NCI-H2171 (cell line): ENCODE measurements at regions not wholly inside any gene's neighbourhood (a gene's known extent, or its start where the extent isn't known, plus 50 kb on each side); places are given as distances from the start of the nearest gene placed in this dataset.

ENCODE experiments used
- DNase-seq: peaks from one replicate; lab custom pipeline; 2025; lab: John Stamatoyannopoulos, UW

DNA sequence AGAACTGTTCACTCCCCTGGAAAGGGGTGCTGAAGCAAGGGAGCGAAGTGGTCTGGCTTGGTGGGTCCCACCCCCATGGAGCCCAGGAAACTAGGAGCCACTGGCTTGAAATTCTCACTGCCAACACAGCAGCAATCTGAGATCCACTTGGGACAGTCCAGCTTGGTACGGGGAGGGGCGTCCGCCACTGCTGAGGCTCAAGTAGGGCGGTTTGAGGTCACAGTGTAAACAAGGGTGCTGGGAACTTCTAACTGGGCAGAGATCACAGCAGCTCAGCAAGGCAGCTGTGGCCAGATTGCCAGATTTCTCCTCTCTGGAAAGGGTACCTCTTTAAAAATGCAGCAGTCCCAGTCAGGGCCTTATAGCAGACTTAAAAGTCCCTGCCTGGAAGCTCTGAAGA lies 53.9 kb upstream of the GALNTL6 start:
- no peak for DNase-seq

- DNase-seq = no peak
Measured at GRCh38 chr4:171751538-171751937, 61.7 kb upstream of the GALNTL6 start.

DNA sequence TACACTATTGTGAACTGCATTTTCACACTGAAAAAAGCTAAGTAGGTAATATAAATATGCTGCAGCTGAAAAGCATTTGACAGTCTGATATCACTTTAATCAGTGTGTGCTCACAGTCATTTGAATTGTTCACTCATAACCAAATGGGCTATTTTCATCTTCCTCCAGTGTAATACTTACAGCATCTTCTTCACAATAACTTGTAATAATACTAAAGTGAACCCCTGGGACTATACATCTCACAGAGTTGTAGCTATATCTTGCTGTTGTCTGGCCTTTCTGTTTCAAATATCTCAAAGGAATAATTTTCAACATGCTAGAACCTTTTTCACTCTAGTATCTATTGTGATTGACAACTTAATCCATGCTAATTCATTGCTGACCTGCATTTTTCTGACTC lies 66.8 kb upstream of the GALNTL6 start:
- no peak for DNase-seq

- DNase-seq = no peak
Measured at GRCh38 chr4:171742436-171742835, 70.8 kb upstream of the GALNTL6 start.

- no peak for DNase-seq
Measured at GRCh38 chr4:171727185-171727584, 86.0 kb upstream of the GALNTL6 start.

GRCh38 chr4:171721937-171722336 lies 91.3 kb upstream of the GALNTL6 start:
- no peak for DNase-seq

- no peak for DNase-seq
Measured at GRCh38 chr4:171719691-171720090, 93.5 kb upstream of the GALNTL6 start.

GRCh38 chr4:171718665-171719064 lies 94.5 kb upstream of the GALNTL6 start:
- no peak for DNase-seq

GRCh38 chr4:171718069-171718468 lies 95.1 kb upstream of the GALNTL6 start:
- no peak for DNase-seq

DNA sequence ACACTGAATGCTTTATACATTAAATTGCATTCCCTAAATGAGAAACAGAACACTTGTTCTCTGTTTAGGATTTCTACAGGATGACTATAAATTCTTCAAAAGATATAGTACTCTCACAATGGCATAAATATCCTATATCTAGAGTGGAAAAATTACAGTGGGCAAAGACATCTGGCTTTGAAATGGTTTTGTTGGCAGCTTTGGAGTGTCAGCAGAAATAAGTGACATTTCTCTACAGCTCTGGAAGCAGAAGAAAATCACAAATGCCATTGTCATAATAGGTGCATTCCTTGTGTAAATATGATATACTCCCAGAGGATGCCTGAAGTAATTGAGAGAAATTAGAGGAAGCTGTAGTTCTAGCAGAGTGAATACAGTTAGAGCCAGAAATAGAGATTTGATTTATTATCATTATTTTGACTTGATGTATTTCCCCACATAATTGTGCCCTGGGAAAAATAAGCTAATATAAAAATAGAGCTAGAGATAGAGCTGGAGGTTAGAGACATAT lies 95.9 kb upstream of the GALNTL6 start:
- no peak for DNase-seq

DNA sequence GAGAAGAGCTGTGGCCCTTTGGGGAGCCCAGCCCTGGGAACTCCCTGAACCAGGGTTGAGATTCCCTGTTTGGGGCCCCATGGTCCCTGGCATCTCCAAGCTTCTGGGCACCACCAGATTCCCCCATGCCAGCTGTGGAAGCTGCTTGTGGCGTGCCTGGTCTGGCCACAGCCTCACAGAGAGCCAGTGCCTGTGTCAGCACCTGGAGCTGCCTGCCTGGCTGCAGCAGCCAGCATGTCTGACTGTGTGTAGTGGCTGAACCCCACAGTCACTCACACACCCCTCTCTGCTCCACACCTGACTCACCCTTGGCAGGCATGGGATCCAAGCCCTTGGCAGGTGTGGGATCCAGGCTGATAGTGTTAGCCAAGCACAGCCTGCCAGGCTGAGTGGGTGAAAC lies 97.2 kb upstream of the GALNTL6 start:
- no peak for DNase-seq

DNA sequence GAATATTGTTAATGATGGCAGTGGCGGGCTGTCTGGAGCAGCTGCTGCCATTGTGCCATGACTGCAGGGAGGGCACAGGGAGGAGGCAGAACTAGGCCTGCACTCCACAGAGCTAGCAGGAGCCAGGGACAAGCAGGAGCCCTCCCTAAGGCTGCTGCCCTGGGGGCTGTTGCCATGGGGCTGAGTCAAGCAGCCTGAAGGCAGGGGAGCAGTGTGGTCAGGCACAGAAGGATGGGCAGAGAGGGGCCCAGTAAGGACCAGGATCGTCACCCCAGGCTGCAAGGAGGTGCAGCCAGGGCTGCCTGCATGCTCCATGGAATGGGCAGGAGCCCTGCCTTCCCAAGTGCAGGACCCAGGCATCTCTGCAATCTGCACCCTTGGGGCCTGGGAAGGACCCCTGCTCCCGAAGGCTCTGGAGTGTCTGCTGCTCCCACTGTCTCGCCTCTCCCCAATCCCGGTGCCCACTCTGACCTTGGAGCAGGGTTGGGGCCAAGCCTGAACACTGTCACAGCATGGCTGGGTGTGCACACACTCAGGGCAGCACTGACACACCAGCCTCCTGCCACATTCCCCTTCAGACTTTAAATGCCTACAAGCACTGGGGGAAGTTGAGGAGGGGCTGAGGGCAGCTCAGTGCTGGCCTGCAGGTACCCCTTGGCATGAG lies 98.3 kb upstream of the GALNTL6 start:
- no peak for DNase-seq

GRCh38 chr4:171710743-171711142 lies 102.5 kb upstream of the GALNTL6 start:
- no peak for DNase-seq

GRCh38 chr4:171676555-171677215 lies 136.5 kb upstream of the GALNTL6 start:
- DNase-seq = no peak

GRCh38 chr4:171674781-171675180 lies 138.4 kb upstream of the GALNTL6 start:
- no peak for DNase-seq

DNA sequence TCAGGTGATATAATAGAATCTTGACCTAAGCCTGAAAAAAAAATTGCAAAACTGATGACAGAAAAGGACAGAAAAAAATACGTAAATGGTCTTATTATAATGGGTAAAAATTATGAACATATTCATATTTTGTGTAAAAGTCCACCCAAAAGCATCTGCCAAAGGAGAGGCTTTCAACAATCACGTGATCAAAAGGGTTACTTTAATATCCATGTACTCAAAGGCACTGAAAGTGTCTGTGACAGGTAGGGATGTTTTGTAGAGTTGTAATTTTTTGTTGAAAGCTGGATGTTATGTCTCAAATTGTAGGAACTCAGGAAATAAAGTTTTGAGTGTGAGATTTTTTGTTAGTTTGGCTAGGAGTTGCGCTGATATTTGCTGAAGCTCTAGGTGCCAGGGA lies 144.8 kb upstream of the GALNTL6 start:
- no peak for DNase-seq

DNA sequence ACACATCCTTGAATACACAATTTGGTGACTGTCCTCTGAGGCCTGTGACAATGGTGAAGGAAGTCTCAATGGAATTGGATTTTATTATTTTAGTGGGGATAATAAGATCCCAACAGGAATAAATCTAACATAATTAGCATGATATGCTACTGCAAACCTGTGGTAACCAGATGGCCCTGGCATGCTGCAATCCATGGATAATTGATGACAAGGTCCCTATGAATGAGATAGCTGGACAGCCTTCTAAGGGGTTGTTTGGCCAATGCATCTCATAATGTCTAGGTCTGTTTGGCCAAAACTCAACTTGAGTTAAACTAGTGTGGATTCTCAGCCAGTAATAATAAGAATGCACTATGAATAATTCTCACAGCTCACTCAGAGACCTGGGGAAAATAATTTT lies 145.3 kb upstream of the GALNTL6 start:
- no peak for DNase-seq

- DNase-seq = no peak
Measured at GRCh38 chr4:171651071-171651470, 162.1 kb upstream of the GALNTL6 start.

GRCh38 chr4:171650543-171650942 lies 162.7 kb upstream of the GALNTL6 start:
- no peak for DNase-seq

DNA sequence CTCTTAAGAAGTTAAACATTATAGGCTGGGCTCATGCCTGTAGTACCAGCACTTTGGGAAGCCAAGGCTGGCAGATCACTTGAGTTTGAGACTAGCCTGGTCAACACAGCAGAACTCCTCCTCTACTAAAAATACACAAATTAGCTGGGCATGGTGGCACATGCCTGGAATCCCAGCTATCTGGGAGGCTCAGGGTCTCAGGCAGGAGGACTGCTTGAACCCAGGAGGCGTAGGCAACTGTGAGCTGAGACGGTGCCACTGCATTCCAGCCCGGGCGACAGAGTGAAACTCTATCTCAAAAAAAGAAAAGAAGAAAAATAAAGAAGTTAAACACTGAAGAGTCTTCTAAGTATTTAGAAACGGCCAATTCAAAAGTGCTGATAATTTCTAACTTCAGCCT lies 164.3 kb upstream of the GALNTL6 start:
- DNase-seq = no peak

DNA sequence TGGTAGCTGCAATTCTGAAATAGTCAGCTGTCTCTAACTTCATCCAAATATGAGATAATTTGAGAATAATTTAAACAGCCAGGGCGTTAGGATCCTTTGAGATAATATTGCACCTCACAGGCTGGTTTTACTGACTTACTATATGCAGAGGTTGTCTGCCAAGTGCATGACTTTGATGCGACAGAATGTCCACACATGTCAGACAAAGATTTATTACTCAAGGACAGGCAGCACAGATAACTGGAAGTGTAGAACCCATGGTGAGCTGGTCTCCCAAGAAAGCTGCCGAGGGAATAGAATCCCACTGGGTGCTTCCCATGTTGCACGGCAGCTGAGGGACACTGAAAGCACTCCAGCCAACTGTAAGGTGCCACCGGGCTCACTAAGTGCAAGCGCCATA lies 166.2 kb upstream of the GALNTL6 start:
- DNase-seq = no peak

DNA sequence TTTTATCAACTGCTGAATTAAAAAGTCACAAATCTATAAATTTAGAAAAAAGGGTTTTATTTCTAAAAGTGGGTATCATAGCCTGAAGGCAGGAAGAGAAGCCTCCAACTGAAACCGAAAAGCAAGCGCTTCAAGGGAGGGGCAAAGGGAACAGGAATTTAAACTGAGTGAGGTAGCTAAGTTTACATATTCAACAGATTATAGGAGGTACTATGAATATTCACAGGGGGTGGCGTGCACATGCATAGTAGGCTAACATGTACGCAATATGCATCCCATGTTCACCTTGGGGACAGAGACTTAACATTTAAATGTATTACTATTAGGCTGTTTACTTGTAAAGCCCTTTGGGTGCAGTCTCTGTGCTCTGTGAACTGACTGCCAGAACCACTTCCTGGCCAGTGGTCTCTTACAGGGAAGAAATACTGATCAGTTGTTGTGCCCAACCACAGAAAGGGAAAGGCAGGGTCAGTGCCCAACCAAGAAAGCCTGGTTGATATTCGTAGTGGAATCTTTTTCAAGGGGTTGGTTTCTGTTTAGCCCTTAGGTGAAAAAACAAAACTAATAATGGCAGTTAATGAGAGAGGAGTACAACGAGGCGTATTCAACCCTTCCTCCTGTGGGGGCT lies 168.7 kb upstream of the GALNTL6 start:
- DNase-seq = no peak

GRCh38 chr4:171639540-171639939 lies 173.7 kb upstream of the GALNTL6 start:
- DNase-seq = no peak
